ENCODE measurements at regions not wholly inside any gene's neighbourhood (a gene's known extent, or its start where the extent isn't known, plus 50 kb on each side); places are given as distances from the start of the nearest gene placed in this dataset.
A peak's percentile ranks its signal among the peaks of the same experiment; 100 is the strongest.

DNA sequence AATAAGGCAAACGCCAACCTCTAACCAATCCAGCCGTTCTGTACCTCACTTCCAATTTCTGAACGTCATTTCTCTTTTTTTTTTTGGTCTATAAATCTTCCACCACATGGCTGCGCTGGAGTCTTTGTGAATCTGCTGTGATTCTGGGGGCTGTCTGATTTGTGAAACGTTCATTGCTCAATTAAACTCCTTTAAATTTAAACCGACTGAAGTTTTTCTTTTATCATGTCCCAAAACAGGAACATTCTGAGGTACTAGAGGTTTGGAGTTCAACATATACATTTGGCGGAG, 65.5 kb upstream of the BACH1 start:
- peak overlapping the region in 1 of 10 donors; percentile 22 for H3K27ac ChIP-seq
- H3K4me1 ChIP-seq = peaks cover 0 to 71% (median 7%) of the 10 kb centered on the region in 9 donors
- no peaks in the 10 kb centered on the region for H3K9me3 ChIP-seq
- intact Hi-C loops (cut with DNase I) = loop anchor here in 3 of 10 donors (10.0 kb wide), 1 partner anchor 142 kb away; no protein-coding TSS in a partner anchor
- H3K4me3 ChIP-seq = no peak overlapping the region
- no peaks in the 10 kb centered on the region for H3K36me3 ChIP-seq
- DNase-seq = no peak
- TF ChIP-seq, protein P1, sequence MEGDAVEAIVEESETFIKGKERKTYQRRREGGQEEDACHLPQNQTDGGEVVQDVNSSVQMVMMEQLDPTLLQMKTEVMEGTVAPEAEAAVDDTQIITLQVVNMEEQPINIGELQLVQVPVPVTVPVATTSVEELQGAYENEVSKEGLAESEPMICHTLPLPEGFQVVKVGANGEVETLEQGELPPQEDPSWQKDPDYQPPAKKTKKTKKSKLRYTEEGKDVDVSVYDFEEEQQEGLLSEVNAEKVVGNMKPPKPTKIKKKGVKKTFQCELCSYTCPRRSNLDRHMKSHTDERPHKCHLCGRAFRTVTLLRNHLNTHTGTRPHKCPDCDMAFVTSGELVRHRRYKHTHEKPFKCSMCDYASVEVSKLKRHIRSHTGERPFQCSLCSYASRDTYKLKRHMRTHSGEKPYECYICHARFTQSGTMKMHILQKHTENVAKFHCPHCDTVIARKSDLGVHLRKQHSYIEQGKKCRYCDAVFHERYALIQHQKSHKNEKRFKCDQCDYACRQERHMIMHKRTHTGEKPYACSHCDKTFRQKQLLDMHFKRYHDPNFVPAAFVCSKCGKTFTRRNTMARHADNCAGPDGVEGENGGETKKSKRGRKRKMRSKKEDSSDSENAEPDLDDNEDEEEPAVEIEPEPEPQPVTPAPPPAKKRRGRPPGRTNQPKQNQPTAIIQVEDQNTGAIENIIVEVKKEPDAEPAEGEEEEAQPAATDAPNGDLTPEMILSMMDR (IDR thresholded peaks at IDR 0.05) = peak in 3 of 9 donors; percentile 16 to 34 (median 17)
- no peaks in the 10 kb centered on the region for H3K27me3 ChIP-seq
- 64 to 73% methylated on average over 7 of the region's 7 CpGs for whole genome bisulfite sequencing, 2 donors
- no peak for ATAC-seq

DNA sequence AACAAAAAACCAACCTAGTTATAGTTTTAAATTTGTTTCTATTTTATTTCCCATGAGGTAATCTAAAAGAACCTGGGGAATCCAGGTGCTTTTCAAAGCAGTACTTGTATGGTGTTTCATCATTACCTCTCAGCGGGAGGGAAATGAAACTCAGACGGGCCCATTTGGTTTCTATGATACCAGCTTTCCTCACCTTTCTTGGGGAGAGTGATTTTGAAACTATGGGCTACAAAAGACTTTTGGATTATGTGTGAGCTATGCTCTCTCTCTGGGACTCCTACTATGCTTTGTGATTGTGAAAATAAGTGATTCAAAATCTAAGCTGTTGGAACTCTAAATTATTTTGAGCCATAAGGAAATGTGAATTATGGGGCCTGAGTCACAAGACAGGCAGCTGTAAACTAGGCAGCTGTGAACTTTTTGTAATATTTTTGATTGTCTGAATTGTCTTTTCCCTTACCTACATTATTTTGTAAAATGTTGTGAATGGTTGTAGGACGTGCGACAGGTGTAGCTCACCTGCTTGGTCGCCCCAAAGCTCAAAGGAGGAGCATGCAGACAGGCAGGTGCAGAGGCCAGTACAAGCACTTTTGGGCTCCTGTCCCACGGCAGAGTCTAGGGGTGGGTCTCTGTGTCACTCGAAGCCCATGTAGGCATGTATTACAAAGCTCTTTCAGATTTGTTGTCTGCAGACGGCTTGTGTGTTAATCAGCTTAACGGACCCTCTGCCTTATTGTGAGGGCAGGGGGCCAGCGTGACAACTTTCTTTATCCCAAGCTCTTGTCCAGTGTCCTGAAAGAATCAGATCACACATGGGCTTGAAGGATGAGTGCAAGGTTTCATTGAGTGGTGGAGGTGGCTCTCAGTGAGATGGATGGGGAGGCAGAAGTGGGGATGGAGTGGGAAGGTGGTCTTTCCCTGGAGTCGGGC, 64.8 kb upstream of the BACH1 start:
- Histone ChIP-seq H3K4me3 (no peak overlapping the region), H3K36me3 (no peaks in the 10 kb centered on the region), H3K9me3 (no peaks in the 10 kb centered on the region), H3K27me3 (no peaks in the 10 kb centered on the region), H3K27ac (peak overlapping the region in 1 of 10 donors; percentile 78), H3K4me1 (peaks cover 0 to 71% (median 11%) of the 10 kb centered on the region in 9 donors)
- intact Hi-C loops (cut with DNase I) = loop anchor here in 3 of 10 donors (10.0 kb wide), 1 partner anchor 141 kb away; no protein-coding TSS in a partner anchor
- ATAC-seq (no peak), DNase-seq (no peak)
- 90 to 93% methylated on average over 11 of the region's 11 CpGs for WGBS, 2 donors
- TF ChIP-seq, protein P1 (IDR thresholded peaks at IDR 0.05) = no peak

DNA sequence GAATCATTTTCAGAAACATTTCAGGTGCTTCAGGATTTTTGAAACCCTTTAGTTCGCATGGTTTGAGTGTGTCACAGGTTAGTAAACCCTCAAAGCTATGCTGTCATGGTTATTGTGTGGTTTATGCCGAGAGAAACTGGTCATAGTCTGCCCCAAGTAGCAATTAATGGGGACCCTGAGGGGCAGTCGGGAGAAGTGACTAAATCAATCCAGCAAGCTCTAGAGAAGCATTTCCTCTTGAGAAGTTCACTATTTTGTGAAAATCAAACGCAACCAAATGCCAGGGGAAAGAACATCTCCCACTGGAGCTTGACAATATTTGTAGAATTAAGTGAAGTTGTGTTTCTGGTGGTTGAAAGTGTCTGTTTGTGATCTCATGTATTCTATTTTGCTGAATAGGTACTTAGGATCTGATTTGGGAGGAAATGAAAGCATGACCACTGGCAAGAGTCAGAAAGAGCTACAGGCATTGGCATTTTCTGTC, 63.0 kb upstream of the BACH1 start:
- no peak for DNase-seq
- H3K36me3 ChIP-seq = no peaks in the 10 kb centered on the region
- intact Hi-C loops (cut with DNase I) = loop anchor here in 3 of 10 donors (10.0 kb wide), 1 partner anchor 139 kb away; no protein-coding TSS in a partner anchor
- H3K9me3 ChIP-seq = no peaks in the 10 kb centered on the region
- H3K4me3 ChIP-seq = no peak overlapping the region
- no peak for ATAC-seq
- peaks cover 0 to 77% (median 11%) of the 10 kb centered on the region in 9 donors for H3K4me1 ChIP-seq
- 74 to 75% methylated on average over 4 of the region's 4 CpGs for WGBS, 2 donors
- no peaks in the 10 kb centered on the region for H3K27me3 ChIP-seq
- peak overlapping the region in 2 of 10 donors; percentile 33 to 78 for H3K27ac ChIP-seq
- TF ChIP-seq, protein P1 (IDR thresholded peaks at IDR 0.05) = no peak

DNA sequence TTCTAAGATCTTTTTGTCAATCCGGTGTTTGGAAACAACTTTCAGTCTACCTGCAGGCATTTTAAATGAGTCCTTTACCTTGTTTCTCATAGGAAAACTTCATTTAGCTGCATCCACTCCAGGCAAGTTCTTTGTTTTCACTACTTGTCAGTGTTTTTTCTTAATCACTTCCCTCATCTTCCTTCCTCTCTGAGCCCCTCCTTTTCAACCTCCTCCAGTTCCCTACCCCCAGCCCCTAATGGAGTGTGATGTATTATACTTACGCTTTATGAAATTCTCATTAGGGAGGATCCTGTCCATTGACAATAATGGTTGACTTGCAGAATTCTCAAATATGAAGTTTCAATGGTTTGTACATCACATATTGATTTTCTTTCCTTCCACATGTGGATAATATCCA, 62.5 kb upstream of the BACH1 start:
- H3K36me3 ChIP-seq = no peaks in the 10 kb centered on the region
- TF ChIP-seq, protein P1 (IDR thresholded peaks at IDR 0.05) = no peak
- intact Hi-C loops (cut with DNase I) = loop anchor here in 3 of 10 donors (10.0 kb wide), 1 partner anchor 139 kb away; no protein-coding TSS in a partner anchor
- H3K27ac ChIP-seq = peak overlapping the region in 3 of 10 donors; percentile 6 to 78 (median 33)
- DNase-seq = no peak
- no peaks in the 10 kb centered on the region for H3K9me3 ChIP-seq
- H3K4me3 ChIP-seq = no peak overlapping the region
- H3K27me3 ChIP-seq = no peaks in the 10 kb centered on the region
- no peak for ATAC-seq
- peaks cover 0 to 73% (median 11%) of the 10 kb centered on the region in 9 donors for H3K4me1 ChIP-seq
- 76 to 92% methylated on average over 2 of the region's 2 CpGs for WGBS, 2 donors
